CD4-positive, alpha-beta T cell treated with Interleukin-17A for 4 hours (primary cell): ENCODE measurements at regions not wholly inside any gene's neighbourhood (a gene's known extent, or its start where the extent isn't known, plus 50 kb on each side); places are given as distances from the start of the nearest gene placed in this dataset.
"Not testable (repeated sequence)": the region's sequence is repeated elsewhere in the genome, so short reads cannot be mapped to it uniquely, and the experiment has no call there.

Source experiments
- DNase-seq: peaks from one replicate; pipeline ENCODE4 v3.0.0-alpha.2; 2020; ENCODE audit warnings: mixed read lengths

- no peak for DNase-seq
These were observed 488.0 kb upstream of the STXBP6 start for GRCh38 chr14:25537846-25538455.

- no peak for DNase-seq
These were observed 476.3 kb upstream of the STXBP6 start for GRCh38 chr14:25526290-25526689.

GRCh38 chr14:25522926-25523325, 473.0 kb upstream of the STXBP6 start:
- no peak for DNase-seq

GRCh38 chr14:25522116-25522515, 472.2 kb upstream of the STXBP6 start:
- DNase-seq, result no peak

- no peak for DNase-seq
These were observed 471.7 kb upstream of the STXBP6 start for GRCh38 chr14:25521616-25522015.

- DNase-seq, result no peak
These were observed 470.9 kb upstream of the STXBP6 start for GRCh38 chr14:25520821-25521220.

- DNase-seq, result no peak
These were observed 468.4 kb upstream of the STXBP6 start for GRCh38 chr14:25518364-25518763.

GRCh38 chr14:25516838-25517237, 466.9 kb upstream of the STXBP6 start:
- no peak for DNase-seq

GRCh38 chr14:25508845-25509244, 458.9 kb upstream of the STXBP6 start:
- no peak for DNase-seq

GRCh38 chr14:25501749-25502148, 451.8 kb upstream of the STXBP6 start:
- no peak for DNase-seq

- DNase-seq, result no peak
These were observed 439.0 kb upstream of the STXBP6 start for GRCh38 chr14:25488961-25489360.

- no peak for DNase-seq
These were observed 435.4 kb upstream of the STXBP6 start for GRCh38 chr14:25485381-25485780.

- no peak for DNase-seq
These were observed 435.0 kb upstream of the STXBP6 start for GRCh38 chr14:25484906-25485305.

GRCh38 chr14:25484235-25484634, 434.3 kb upstream of the STXBP6 start:
- no peak for DNase-seq

- no peak for DNase-seq
These were observed 427.6 kb upstream of the STXBP6 start for GRCh38 chr14:25477316-25478098.

GRCh38 chr14:25472700-25473099, 422.8 kb upstream of the STXBP6 start:
- no peak for DNase-seq

GRCh38 chr14:25464772-25465171, 414.8 kb upstream of the STXBP6 start:
- DNase-seq, result no peak

- no peak for DNase-seq
These were observed 414.1 kb upstream of the STXBP6 start for GRCh38 chr14:25464078-25464477.

- no peak for DNase-seq
These were observed 413.5 kb upstream of the STXBP6 start for GRCh38 chr14:25463480-25463879.

GRCh38 chr14:25461780-25462179, 411.8 kb upstream of the STXBP6 start:
- DNase-seq, result no peak

- DNase-seq, result no peak
These were observed 394.4 kb upstream of the STXBP6 start for GRCh38 chr14:25444381-25444780.

- DNase-seq, result not testable (repeated sequence)
These were observed 390.4 kb upstream of the STXBP6 start for GRCh38 chr14:25440382-25440781.

GRCh38 chr14:25436906-25437305, 387.0 kb upstream of the STXBP6 start:
- DNase-seq, result no peak

- no peak for DNase-seq
These were observed 386.4 kb upstream of the STXBP6 start for GRCh38 chr14:25436288-25436875.
